GM13977 (cell line): ENCODE measurements at regions not wholly inside any gene's neighbourhood (a gene's known extent, or its start where the extent isn't known, plus 50 kb on each side); places are given as distances from the start of the nearest gene placed in this dataset.

Experiments
- DNase-seq: peaks from one replicate; pipeline ENCODE4 v3.0.0; 2012; ENCODE audit warnings: low spot score
- CTCF ChIP-seq: IDR thresholded peaks from 2 replicates; pipeline ENCODE4 v1.5.1; 2012; ENCODE audit warnings: mild to moderate bottlenecking, control low read depth; ENCODE audit not compliant: insufficient read depth; ENCODE audit errors: extremely low read depth, missing control alignments
- in situ Hi-C: fragments of 300-500 bp; cut with MboI; formaldehyde crosslinking; loops from one replicate; pipeline ENCODE4 v1.12.0; 2022; ENCODE audit warnings: low sequenced_read_pairs, low pct_unique_long_range_greater_than_20kb, mixed read lengths, inconsistent platforms; ENCODE audit not compliant: unreplicated experiment

GRCh38 chr2:155766342-155767115 is 566.0 kb downstream of the NR4A2 start:
- no peak for TF ChIP-seq CTCF
- in situ Hi-C loops: no loop called here

GRCh38 chr2:155755481-155755880 is 577.0 kb downstream of the NR4A2 start:
- in situ Hi-C loops: no loop called here
- TF ChIP-seq CTCF: no peak
- DNase-seq: no peak

More at GRCh38 chr2:155766342-155767115, 566.0 kb downstream of the NR4A2 start:
- no peak for DNase-seq

GRCh38 chr2:155748131-155748530 is 584.4 kb downstream of the NR4A2 start:
- TF ChIP-seq CTCF: no peak
- DNase-seq: no peak

GRCh38 chr2:155747531-155747930 is 585.0 kb downstream of the NR4A2 start:
- in situ Hi-C loops: no loop called here
- TF ChIP-seq CTCF: no peak
- no peak for DNase-seq

More at GRCh38 chr2:155748131-155748530, 584.4 kb downstream of the NR4A2 start:
- in situ Hi-C loops: no loop called here

GRCh38 chr2:155733091-155733853 is 599.2 kb downstream of the NR4A2 start:
- no peak for DNase-seq
- no peak for TF ChIP-seq CTCF
- in situ Hi-C loops: no loop called here

- DNase-seq: no peak
- TF ChIP-seq CTCF: no peak
- in situ Hi-C loops: no loop called here
Observed at GRCh38 chr2:155730804-155731203, 601.7 kb downstream of the NR4A2 start.
